Suppressor macrophage treated with lipopolysaccharide for 1 hour (primary cell): ENCODE measurements at regions not wholly inside any gene's neighbourhood (a gene's known extent, or its start where the extent isn't known, plus 50 kb on each side); places are given as distances from the start of the nearest gene placed in this dataset.
A peak's percentile ranks its signal among the peaks of the same experiment; 100 is the strongest.
"Not testable (repeated sequence)": the region's sequence is repeated elsewhere in the genome, so short reads cannot be mapped to it uniquely, and the experiment has no call there.

ENCODE experiments used
- DNase-seq, 3 donors: peaks; one replicate each; pipeline ENCODE4 v3.0.0-alpha.2; 2020 to 2022

- not testable (repeated sequence) for DNase-seq
These were observed 101.0 kb downstream of the SMC2 start for GRCh38 chr9:104195142-104195541.

DNA sequence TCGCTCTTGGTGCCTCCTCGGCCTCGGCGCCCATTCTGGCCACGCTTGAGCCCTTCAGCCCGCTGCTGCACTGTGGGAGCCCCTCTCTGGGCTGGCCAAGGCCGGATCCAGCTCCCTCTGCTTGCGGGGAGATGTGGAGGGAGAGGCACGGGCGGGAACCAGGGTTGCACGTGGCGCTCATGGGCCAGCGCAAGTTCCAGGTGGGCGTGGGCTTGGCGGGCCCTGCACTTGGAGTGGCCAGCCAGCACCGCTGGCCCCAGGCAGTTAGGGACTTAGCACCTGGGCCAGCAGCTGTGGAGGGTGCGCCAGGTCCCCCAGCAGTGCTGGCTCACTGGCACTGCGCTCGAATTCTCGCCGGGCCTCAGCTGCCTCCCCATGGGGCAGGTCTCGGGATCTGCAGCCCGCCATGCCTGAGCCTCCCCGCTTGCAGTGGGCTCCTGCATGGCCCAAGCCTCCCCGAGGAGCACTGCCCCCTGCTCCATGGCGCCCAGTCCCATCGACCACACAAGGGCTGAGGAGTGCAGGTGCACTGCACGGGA is 106.4 kb downstream of the SMC2 start:
- DNase-seq = no peak

GRCh38 chr9:104206766-104207165 is 112.7 kb downstream of the SMC2 start:
- no peak for DNase-seq

- DNase-seq = no peak
These were observed 115.3 kb downstream of the SMC2 start for GRCh38 chr9:104209387-104209786.

DNA sequence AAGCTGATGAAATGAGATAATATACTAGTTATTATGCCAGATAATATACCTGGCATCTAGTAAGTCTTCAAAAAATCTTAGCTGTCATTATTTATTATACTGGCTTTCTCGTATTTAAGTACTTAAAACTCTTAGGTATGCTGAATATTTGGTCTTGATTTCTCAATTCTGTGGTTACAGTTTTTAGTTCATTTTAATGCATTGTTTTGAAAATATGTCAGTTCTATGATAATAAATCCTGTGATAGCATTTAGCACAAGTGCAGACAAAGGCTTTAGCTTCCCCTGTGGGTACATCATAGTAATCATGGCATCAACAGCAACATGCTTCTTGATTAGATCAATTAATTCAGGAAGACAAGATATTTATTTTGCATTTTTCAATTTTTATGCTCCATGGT is 133.0 kb downstream of the SMC2 start:
- no peak for DNase-seq

DNA sequence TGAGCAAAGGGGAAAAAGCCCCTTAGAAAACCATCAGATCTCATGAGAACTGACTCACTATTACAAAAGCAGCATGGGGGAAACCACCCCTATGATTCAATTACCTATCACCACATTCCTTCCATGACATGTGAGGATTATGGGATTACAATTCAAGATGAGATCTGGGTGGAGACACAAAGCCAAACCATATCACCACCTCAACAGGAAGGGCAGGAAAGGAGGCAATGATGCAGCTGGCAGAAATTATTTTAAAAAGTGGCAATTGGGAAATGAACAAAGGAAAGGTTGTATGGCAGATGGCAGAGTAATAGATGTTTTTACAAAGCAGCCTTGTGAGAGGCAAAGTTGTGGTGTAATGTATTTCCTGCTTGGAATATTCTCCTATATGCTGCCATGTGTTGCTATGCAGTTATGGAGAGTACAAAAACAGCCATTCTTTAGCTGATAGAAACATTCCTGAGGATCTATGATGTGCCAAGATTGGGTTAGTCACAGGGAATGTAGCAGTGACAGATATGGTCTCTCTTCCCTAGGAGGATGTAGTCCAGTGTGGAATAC is 138.8 kb downstream of the SMC2 start:
- DNase-seq = peak; percentile 1 to 28 (median 5)

GRCh38 chr9:104233366-104233765 is 139.3 kb downstream of the SMC2 start:
- DNase-seq = no peak

GRCh38 chr9:104234632-104235337 is 140.7 kb downstream of the SMC2 start:
- DNase-seq = not testable (repeated sequence)

DNA sequence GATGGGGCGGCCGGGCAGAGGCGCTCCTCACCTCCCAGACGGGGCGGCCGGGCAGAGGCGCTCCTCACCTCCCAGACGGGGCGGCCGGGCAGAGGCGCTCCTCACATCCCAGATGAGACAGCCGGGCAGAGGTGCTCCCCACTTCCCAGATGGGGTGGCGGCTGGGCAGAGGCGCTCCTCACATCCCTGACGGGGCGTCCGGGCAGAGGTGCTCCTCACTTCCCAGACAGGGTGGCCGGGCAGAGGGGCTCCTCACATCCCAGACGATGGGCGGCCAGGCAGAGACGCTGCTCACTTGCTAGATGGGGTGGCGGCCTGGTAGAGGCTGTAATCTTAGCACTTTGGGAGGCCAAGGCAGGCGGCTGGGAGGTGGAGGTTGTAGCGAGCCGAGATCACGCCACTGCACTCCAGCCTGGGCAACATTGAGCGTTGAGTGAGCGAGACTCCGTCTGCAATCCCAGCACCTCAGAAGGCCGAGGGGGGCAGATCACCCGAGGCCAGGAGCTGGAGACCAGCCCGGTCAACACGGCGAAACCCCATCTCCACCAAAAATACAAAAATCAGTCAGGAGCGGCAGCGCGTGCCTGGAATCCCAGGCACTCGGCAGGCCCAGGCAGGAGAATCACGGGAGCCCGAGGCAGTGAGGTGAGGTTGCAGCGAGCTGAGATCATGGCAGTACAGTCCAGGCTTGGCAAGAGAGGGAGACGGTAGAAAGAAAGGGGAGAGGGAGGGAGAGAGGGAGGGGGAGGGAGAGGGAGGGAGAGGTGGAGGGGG is 141.4 kb downstream of the SMC2 start:
- not testable (repeated sequence) for DNase-seq

GRCh38 chr9:104238668-104239067 is 144.6 kb downstream of the SMC2 start:
- no peak for DNase-seq

- DNase-seq = no peak
These were observed 146.8 kb downstream of the SMC2 start for GRCh38 chr9:104240890-104241289.

GRCh38 chr9:104245925-104246324 is 151.8 kb downstream of the SMC2 start:
- DNase-seq = no peak

DNA sequence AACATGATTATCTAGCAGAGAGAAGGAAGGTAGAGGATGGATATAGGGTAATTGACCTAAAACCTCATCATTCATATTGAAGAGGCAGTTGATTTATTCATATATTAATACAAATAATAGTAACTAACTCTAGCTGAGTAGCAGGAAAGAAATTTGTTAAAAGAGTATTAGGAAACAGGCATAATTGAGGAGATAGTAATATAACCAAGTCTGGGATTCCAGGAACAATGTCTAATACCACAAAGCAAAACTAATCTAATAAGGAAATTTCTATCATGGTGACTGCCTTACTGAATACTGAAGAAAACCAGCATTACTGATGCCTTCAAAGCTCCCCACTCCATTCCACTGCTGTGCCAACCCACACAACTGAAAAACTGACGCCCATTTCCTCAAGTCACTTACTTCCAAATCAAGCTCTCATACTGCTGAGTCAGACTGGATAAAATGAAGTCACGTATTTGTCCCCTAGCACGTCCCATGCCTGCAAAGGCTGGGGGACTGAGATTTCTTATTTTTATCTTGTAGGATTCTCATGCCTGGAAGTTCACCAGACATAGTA is 153.9 kb downstream of the SMC2 start:
- DNase-seq = no peak

- DNase-seq = no peak
These were observed 162.1 kb downstream of the SMC2 start for GRCh38 chr9:104256031-104256695.

DNA sequence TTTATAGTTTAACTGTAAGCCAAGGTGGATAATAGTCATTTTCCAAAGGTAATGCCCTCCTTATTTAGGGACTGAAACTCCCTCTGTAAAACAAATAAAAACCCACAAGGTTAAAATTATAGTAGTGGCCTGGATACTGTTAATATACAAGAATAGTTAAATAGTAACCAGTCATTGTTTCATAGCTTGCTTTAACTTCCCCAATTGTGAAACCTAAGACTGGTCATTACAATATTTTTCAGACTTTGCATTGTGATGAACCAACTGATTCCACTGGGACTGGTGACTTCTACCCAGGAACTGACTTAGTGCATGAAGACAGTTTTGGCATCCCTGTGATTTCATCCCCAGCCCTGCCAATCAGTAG is 162.6 kb downstream of the SMC2 start:
- DNase-seq = no peak

DNA sequence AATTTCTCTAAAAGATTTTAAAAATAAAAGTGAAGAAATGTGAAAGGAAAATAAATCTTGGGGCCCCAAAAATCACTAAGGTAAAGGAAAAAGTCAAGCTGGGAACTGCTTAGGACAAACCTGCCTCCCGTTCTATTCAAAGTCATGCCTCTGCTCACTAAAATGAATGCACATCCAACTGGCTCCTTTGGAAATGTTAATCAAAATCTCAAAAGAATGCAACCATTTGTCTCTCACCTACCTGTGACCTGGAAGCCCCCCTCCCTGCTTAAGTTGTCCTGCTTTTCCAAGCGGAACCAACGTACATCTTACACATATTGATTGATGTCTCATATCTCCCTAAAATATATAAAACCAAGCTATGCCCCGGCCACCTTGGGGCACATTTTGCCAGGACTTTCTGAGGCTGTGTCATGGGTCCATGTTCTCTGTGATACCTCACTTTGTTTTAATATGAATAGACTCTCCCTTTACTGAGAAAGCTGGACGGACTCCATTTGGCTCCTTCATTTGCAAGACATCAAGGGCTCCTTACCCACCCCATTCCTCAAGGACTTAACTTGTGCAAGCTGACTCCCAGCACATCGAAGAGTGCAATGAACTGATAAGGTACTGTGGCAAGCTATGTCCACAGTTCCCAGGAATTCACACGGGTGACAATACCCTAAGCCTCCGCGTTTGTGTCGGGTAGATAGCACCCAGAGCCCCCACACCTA is 164.3 kb downstream of the SMC2 start:
- no peak for DNase-seq

- no peak for DNase-seq
These were observed 165.9 kb downstream of the SMC2 start for GRCh38 chr9:104260004-104260403.

- no peak for DNase-seq
These were observed 169.8 kb downstream of the SMC2 start for GRCh38 chr9:104263942-104264341.

- DNase-seq = no peak
These were observed 170.3 kb downstream of the SMC2 start for GRCh38 chr9:104264431-104264830.

DNA sequence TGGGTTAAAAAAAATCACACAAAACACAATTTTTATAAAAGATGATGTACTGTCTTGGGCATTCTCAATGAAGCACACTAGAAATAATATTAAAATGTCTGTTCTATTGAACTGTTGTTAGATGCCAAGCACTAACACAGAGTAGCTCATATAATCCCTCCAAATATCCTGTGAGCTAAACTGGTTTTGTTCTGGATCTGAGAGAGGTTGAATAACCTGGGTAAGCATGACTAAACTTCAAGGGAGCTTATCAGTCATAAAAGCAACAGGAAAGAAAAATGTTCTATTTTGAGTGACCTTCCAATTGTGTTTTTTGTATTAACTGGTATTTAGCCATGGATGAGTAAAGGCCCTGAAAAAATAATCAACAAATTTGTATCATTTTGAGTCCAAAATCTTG is 175.3 kb downstream of the SMC2 start:
- no peak for DNase-seq

DNA sequence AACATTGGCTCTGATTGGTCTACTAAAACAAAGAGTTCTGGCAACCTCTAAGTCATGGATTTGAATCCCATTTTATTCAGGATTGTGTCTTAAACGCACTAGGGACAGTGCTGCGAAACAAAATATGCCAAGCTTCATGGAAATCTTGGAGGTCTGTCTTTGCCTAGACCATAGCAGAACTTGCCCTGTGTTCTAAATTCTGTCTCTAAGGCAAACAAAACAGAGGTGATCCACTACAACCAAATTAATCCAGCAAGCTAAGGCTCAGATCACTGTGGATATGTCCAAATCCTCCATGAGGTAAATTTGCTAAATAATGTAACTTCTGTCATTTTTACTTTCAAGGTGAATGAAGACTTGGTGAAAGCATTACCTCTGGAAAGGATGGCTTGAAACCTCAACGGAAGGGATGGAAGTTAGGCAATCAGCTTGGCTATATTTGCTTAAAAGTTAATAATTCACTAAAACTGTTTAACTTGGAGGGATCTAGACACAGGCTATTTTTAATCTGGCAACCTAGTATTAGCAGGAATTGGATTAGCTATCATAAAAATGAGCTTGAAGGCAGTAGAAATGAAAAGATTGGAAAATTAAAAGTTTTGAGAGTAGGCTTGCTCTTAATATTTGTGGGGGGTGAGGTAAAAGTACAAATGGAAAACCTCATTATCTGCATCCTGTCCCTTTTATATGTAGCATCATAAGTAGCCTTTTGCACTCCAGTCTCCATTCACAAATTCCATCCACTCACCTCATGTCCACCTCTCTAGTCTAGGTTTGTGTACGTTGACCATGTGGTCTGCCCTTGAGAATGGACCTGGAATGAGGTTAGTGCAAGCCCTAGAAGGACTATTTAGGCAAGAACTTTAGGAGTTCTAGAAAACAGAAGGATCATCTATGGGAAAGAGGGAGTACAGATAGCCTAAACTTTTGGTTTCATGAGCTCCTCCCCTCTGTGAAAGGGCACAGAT is 176.2 kb downstream of the SMC2 start:
- no peak for DNase-seq
